Renal cortical epithelial cell (primary cell): ENCODE measurements at regions not wholly inside any gene's neighbourhood (a gene's known extent, or its start where the extent isn't known, plus 50 kb on each side); places are given as distances from the start of the nearest gene placed in this dataset.
A peak's percentile ranks its signal among the peaks of the same experiment; 100 is the strongest.
"Not testable (repeated sequence)": the region's sequence is repeated elsewhere in the genome, so short reads cannot be mapped to it uniquely, and the experiment has no call there.

Experiments
- DNase-seq: peaks from one replicate; pipeline ENCODE4 v3.0.0-alpha.2; 2011; ENCODE audit warnings: low read depth

DNA sequence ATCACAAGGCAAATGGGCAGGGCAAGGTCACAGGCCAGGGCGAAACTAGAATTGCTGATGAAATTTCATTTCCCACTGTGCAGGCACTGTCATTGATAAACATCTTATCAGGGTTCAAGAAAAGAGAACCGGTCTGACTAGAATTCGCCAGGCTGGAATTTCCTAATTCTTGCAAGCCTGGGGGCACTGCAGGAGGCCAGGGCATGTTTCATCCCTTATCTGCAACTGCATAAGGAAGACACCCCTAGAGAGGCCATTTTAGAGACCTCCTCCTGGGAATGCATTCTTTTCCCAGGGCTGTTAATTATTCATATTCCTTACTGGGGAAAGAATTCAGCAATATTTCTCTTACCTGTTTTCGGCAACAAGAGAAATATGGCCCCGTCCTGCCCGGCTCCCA lies 266.2 kb upstream of the CYLC2 start:
- no peak for DNase-seq

DNA sequence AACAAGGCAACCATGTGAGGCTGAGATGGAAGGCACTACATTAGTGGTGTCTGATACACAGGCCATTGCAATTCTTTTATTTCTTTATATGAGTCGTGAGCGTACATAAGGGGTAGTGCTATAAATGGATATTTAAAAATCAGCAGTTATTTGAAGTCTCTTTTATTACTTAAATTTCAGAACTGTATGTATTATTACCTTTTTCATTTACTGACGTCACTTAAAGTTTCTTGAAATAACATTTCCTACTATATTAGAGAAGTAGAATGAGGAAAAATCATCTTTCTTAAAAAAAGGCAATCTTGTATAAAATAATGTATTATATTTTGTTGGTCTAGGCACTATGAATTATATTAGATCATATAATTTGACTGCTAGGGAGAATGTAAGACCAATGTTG lies 280.9 kb upstream of the CYLC2 start:
- no peak for DNase-seq

DNA sequence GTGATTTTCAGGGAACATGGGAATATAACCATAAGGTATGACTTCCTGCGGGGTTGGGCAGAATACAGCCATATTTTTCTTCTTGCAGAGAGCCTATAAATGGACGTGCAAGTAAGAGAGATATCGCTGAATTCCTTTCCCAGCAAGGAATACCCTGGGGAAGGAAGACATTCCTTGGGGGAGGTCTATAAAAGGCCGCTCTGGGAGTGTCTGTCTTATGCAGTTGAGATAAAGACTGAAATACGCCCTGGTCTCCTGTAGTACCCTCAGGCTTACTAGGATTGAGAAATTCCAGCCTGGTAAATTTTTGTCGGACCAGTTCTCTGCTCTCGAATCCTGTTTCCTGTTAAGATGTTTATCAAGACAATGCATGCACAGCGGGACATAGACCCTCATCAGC lies 282.2 kb upstream of the CYLC2 start:
- not testable (repeated sequence) for DNase-seq

DNA sequence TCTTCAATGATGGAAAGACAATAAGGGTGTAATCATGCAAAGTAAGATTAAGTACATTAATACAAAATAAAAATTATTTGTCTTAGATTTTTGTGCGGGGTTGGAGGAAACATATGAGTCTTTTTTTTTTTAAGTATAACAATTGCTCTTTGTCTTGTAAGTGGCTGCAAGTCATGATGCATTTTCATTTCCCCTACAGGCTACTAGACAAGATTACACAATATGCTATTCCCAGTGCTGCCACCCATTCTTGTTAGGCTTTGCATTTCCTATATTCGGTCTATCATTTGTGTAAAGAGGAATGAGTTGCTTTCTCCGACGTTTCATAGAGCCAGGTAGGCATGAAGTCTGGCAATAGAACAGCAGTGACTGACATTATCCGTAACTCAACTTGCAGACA lies 294.2 kb upstream of the CYLC2 start:
- DNase-seq, result no peak

DNA sequence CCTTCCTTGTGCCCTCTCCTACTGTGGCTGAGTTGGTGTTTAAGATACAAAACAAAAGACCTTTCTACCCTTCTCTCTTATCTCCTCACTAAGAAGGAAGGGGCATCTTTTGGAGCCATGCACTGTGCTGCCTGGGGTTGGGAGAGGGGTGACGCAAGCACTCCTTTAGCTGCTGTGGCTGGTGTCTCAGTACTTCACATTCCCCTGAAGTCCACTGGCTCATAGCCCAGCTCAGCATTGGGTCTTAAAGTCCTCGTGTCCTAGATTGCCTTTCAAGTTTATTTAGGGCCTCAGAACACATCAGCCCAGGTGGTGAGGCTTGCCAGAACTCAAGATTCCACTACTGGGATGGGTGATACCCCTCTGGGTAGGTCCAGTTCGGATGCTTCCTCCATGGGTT lies 325.9 kb upstream of the CYLC2 start:
- DNase-seq, result no peak

DNA sequence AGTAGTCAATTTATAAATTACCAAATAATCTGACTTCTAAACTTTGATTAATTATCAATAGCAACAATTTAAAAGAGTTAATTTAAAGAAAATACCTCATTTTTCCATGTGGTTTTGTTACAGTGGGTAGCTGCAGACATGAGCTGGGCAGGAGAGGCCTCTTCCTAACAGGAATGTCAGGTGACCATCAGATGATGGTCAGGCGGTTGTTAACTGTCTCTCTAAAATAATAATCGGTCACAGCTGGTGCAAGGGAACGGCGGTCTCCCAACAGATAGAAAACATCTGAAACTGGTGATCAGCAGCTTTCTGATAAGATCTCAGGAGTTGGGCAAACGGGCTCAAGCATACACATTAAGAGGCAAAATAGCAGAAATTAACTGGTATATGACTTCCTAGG lies 342.7 kb upstream of the CYLC2 start:
- DNase-seq, result no peak

DNA sequence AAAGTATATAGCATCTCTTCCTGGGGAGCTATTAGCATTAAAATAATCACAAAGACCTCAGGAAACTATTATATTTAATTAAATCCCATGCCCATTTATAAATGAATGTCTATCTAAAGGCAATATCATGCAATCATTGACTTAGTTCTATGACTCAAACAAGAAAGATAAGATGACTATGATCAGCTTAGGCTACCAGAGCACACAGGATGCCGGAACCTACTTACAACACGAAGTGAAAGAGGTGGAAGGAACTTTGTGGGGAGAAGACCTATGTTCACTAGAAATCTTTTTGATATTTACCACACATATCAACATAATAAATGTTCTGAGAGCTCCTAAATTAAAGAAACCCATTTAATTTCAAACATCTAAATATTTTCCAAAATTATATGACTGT lies 344.2 kb upstream of the CYLC2 start:
- no peak for DNase-seq

DNA sequence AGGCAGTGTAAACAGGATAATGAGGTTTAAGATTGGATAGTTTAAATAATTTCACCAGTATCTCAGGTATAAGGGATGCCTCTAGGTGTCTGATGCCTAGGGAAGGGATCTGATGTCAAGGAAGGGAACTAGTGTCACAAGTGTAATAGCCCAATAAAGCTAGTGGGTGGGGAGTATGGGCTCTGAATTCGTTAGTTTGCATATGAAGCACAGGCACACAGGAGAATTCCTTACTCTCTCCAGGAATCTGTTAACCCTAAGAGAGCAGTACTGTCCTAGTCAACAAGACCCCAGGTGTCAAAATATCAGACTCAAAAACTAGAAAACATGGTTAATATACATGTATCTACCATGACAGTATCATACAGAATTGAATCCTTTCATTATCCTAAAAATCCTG lies 352.5 kb upstream of the CYLC2 start:
- DNase-seq, result no peak

DNA sequence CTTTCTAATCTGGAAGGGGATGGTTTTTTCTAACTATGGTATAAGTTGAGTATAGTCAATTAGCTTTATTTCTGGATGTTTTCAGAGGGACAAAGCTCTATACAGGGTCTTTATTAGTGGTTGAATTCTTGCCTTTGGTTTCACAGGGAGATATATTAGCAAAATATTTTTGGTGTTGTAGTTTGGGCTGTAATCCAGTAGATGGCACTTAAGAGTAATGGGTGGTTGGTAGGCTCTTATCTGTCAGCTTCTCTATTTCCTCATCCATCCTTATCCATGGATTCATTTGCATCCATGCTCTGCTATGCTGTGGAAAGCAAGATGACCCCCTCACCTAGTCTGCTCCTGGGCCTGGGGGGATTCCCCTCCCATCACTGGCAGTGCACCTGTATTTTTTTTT lies 363.6 kb upstream of the CYLC2 start:
- DNase-seq, result peak; percentile 15

DNA sequence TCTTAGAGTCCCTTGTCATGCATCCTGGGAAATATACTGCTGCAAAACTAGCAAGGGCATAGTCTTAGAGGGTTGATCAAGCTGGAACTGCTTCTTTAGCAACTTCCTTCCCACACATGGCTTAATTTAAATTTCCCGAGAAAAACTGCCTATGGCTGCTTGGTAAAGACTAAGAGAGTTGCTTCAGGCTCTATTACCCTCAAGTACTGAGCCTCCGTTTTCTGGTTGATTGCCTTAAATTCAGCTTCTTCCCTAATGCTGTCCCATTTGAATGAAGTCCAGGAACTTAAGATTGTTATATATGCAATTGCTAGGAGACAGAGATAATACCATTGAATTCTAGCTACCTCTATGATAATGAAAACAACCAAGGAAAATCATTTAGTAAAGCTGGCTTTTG lies 385.7 kb upstream of the CYLC2 start:
- DNase-seq, result no peak

DNA sequence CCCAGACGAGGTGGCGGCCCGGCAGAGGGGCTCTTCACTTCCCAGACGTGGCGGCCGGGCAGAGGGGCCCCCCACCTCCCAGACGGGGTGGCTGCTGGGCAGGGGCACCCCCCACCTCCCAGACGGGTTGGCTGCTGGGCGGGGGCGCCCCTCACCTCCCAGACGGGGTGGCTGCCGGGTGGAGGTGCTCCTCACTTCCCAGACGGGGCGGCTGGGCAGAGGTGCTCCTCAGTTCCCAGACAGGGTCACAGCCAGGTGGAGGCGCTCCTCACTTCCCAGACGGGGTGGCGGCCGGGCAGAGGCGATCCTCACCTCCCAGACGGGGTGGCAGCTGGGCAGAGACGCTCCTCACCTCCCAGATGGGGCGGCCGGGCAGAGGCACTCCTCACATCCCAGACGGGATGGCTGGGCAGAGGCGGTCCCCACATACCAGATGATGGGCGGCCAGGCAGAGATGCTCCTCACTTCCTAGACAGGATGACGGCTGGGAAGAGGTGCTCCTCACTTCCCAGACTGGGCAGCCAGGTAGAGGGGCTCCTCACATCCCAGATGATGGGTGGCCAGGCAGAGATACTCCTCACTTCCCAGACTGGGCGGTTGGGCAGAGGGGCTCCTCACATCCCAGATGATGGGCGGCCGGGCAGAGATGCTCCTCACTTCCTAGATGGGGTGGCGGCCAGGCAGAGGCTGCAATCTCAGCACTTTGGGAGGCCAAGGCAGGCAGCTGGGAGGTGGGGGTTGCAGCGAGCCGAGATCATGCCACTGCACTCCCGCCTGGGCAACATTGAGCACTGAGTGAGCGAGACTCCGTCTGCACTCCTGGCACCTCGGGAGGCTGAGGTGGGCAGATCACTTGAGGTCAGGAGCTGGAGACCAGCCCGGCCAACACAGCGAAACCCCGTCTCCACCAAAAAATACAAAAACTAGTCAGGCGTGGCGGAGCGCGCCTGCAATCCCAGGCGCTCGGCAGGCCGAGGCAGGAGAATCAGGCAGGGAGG lies 391.6 kb upstream of the CYLC2 start:
- DNase-seq, result not testable (repeated sequence)

DNA sequence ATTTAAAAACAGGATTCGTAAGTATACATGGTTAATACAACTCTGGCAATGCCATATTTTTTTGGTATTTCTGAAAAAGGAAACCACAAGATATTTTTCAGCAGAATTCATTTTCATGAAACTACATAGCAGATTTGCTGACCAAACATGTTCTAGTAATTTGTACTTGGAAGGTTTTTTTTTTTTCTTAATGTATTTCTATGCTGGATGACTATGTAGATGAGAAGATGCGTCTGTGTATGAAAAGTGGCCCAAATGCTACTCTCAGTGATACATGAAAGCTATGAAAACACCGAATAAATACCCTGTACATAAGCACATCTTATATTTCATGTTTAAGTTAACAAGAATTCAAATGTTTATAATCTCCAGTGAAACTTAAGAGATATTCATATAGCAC lies 400.9 kb upstream of the CYLC2 start:
- no peak for DNase-seq

DNA sequence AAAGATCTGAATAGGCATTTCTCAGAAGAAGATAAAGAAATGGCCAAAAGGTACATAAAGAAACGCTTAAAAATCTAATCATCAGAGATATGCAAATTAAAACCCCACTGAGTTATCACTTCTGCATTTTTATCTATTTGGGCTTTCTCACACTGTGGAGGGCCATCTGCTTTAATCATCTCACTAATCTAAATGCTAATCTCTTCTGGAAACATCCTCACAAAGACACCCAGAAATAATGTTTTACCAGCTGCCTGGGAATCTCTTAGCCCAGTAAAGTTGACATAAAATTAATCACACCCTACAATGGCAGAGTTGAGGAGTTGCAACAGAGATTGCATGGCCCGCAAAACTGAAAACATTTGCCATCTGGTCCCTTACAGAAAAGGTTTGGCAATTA lies 407.9 kb upstream of the CYLC2 start:
- no peak for DNase-seq

DNA sequence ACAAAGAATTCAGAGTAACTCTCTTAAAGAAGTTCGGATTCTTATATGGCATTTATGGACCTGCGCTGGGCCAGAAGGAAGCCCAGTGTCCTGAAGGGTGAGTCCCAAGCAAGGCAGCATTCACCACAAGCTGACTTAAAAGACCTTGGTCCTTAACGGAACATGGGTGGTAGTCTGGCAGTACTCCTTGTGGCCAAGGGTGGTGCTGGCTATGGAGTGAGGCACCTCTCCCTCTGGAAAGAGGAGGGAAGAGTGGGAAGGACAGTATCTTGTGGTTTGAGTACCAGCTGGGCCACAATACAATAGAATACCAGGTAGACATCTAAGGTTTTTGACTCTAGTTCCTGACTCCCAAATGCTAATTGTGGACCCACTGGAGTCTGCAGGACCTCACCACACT lies 425.7 kb upstream of the CYLC2 start:
- DNase-seq, result no peak

DNA sequence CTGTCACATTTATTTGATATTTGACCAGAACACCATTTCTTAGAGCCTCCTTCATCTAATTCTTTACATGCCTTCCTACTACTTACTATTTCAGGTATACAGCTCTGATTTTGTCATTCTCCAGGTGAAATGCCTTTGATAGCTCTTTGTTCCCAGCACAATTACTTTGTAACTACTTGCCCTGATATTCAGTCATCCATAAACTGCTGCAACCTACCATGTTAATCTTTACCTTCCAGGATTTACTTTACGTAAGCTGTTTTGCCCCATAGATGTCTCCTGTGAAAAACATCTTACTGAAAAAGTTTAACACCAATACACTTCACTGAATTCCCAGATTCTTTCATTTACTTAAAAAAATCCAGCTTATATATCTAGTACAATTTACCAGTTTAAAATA lies 443.8 kb upstream of the CYLC2 start:
- peak; percentile 84 for DNase-seq

DNA sequence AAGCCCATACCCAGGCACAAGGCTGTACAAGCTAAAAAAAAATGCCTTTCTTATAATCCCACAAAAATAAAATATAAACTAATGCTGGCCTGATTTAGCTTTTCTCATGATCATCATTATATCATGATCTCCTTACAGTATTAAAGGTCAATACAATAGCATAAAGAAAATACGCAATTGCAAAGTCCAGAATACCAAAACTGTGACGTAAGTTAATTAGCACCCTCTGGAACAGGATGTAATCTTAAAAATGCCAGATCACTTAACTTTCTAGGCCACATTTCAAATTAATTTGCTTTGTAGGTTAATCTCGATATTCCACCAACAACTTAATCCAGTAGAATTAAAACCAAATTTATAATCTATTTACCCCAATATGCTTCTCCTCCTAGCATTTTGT lies 444.2 kb upstream of the CYLC2 start:
- DNase-seq, result peak; percentile 45

DNA sequence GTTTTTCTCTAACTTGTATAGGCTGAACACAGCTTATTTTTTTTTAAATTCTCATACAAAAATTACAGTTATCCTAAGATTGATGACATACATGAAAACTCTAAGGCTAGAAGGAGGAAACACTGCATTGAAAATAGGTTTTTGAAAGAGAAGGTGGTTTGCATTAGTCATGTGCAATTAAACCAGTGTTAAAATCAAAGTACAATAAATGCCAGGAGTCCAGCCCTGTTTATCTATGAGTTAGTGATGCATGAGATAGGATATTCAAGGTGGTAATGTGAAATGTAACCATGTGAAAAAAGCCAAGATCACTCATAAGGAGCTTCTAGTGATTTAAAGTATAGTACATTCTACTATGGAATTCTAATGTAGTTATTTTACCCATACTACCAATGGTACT lies 444.9 kb upstream of the CYLC2 start:
- DNase-seq, result peak; percentile 65

DNA sequence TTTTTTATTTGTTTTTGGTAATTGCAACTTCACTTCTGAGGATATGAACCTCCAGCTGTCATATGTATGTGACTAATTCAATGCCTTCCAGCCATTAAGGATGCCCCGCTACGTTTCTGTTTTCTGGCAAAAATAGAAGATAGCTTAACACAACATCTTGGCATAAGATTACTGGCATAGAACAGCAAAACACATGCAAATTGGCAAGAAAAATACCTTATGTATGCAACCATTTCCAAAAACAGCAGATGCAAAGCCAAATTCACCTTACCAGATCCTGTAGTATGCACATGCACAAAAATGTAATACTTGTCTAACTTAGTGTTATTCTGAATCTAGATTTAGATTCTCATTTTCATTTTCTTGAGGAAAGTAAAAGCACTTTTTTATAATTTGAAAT lies 461.1 kb upstream of the CYLC2 start:
- no peak for DNase-seq

DNA sequence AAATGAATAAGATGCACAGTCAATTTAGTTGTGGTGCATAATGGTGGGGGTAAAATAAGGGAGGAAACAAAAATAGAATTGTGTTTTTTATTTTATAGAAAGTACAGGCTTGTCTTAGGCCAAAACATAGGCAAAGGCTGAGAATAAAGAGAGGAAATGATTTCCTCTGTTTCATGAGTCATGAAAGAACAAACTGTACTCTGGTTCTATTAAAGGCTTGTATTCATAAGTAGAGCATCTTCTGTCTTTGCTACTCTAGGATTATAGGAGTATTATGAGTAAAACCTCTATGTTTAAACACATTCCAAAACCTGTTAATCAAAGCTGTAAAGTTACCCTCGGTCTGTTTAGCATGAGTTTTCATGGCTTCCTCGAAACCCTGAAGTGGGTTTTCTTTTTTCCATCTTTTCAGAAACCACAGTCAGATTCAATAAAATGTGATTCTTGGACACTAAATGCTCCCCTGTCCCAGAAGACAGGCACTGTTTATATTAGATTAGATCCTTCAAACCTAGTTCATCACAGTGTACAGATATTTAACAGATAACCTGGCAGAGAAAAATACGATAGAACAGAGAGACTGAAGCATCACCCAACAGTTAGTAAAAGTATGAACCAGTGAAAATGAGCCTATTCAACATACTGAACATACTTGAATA lies 473.9 kb upstream of the CYLC2 start:
- DNase-seq, result no peak

DNA sequence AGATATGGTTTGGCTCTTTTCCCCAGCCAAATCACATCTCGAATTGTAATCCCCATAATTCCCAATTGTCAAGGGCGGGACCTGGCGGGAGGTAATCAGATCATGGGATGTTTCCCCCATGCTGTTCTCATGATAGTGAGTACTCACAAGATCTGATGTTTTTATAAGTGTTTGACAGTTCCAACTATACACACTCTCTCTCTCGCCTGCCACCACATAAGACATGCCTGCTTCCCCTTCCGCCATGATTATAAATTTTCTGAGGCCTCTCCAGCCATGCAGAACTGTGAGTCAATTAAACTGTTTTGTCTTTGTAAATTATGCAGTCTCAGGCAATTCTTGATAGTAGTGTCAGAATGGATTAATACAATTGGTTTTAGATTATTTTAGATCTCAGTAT lies 475.7 kb upstream of the CYLC2 start:
- DNase-seq, result no peak

DNA sequence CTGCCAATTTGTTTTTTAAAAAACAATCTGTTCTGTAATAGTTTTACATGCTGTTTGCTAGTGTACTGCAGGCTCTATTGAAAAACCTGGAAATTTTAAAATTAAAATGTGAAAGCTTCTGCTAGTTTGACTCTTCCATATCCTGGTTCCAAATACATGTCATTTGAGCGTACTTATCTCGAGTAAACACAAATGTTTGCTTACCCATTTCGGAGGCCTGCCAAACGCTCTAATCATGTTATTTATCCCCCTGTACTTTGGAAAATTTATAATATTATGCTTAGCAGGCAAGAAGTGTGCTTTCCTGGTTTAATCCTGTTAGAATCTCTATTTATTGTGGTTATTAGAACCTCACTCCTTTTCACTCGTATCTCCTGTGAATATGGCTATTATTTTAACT lies 476.8 kb upstream of the CYLC2 start:
- no peak for DNase-seq

DNA sequence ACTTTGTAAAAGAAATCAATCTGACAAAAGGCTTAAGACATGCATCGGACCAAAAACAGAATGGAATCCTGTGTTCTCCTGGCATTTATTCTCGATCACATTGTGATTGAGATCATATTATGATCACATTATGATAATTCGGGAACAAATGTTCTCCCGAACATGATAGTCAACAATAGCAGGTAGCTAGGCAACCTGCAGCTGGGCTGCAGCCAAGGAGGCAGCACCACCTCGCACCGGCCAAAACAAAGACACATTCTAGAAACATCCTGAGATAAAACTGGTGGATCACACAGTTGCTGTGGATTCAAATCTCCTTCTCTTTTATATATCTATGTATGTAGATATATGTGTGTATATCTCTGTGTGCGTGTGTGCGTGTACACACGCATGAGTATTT lies 480.6 kb upstream of the CYLC2 start:
- DNase-seq, result no peak

DNA sequence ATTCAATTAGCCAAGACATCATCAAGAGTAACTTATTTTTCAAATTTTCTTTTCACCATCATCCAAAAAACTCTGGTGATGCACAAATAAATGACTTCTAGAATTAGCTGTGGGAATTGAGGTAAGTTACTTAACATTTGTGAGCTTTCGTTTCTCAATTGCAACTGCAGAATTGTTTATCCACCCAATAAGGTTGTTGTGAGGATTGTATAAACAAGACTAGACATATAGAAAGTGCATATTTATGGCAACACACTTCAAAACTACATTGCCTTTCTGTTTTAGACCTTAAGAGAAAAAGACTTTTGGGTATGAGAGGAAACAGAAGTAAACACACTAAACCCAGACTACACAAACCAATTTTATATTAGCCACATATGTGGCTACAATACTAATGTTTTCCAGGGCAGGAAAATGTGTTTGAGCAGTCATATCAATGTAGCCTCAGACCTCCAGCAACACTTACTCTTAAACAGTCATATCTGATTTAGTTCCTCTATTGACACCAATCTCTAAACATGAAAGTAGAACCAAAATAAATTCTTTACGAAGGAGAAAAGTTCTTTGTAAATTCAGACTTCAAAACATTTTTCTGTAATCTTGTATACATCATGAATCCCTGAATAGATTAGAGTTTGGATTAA lies 488.0 kb upstream of the CYLC2 start:
- no peak for DNase-seq
